ENCODE measurements at regions not wholly inside any gene's neighbourhood (a gene's known extent, or its start where the extent isn't known, plus 50 kb on each side); places are given as distances from the start of the nearest gene placed in this dataset.

DNA sequence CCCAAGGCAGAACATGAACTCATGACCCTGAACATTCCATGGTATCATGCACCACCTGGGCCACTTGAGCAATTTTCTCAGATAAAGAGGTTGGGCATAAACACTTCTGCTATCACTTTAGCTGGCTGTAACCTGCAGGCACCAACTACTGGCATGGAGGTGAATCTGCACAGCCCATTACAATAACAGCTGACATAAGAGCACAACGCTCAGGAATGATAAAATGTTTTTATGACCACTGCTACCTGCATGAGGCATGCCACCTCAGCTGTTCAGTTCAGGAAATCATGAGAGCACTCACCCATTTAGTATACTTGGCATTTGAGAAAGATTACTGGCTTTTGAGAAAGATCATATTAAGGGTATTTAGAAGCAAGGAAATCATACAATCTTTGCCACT, 85.7 kb upstream of the SPIN4 start:
- Histone ChIP-seq H3K4me3 (replicated peaks in 1 of 3; ENCODE audit: insufficient read depth in 1 of 3, low read depth in 2 of 3, low read length in 3 of 3) (no peak overlapping the region), H3K79me2 (ENCODE audit: insufficient read depth, low read length) (no peaks in the 10 kb centered on the region), H2AFZ (ENCODE audit: low read length) (no peak overlapping the region), H3K36me3 (replicated peaks in 1 of 2; ENCODE audit: control insufficient read depth in 1 of 2, insufficient read depth in 2 of 2, low read length in 2 of 2) (no peaks in the 10 kb centered on the region), H3K4me1 (ENCODE audit: insufficient read depth, low read length) (no peaks in the 10 kb centered on the region), H4K20me1 (ENCODE audit: insufficient read depth, low read length) (no peaks in the 10 kb centered on the region), H3K9me3 (ENCODE audit: low read length) (no peaks in the 10 kb centered on the region), H3K4me2 (ENCODE audit: low read depth, low read length) (no peak overlapping the region), H3K27ac (ENCODE audit: extremely low read length, insufficient read depth, low read length) (no peak overlapping the region), H3K9ac (ENCODE audit: insufficient read depth, low read depth, low read length) (no peak overlapping the region), H3K27me3 (ENCODE audit: control insufficient read depth in 1 of 2, insufficient read depth in 2 of 2, low read length in 2 of 2) (no peaks in the 10 kb centered on the region)
- ATAC-seq (no peak), FAIRE-seq (no peak), DNase-seq (ENCODE audit: low spot score) (no peak)
- ChIA-PET CTCF (ENCODE audit: low intra/inter-chr PET ratio, low total read pairs) (no interaction called here), POLR2A (no interaction called here)
- no TSS peak for BruUV-seq (replicated peaks)
- no peak for TF ChIP-seq ZNF672 (CRISPR knock-in tag; IDR thresholded peaks at IDR 0.05)
- TF ChIP-seq ZNF441 (CRISPR knock-in tag; IDR thresholded peaks at IDR 0.05; ENCODE audit: borderline replicate concordance) = no peak
- TF ChIP-seq MAFK (conservative IDR thresholded peaks at IDR 0.05 in 1 of 2, IDR thresholded peaks at IDR 0.05 in 1 of 2; ENCODE audit: low read length in 2 of 2) = no peak
- TF ChIP-seq CHCHD3 (CRISPR knock-in tag; IDR thresholded peaks at IDR 0.05) = no peak
- no peak for TF ChIP-seq BCL6 (CRISPR knock-in tag; IDR thresholded peaks at IDR 0.05)
- TF ChIP-seq ZNF775 (CRISPR knock-in tag; IDR thresholded peaks at IDR 0.05; ENCODE audit: borderline replicate concordance) = no peak
- TF ChIP-seq SMYD3 (CRISPR knock-in tag; IDR thresholded peaks at IDR 0.05) = no peak
- TF ChIP-seq, protein P1, sequence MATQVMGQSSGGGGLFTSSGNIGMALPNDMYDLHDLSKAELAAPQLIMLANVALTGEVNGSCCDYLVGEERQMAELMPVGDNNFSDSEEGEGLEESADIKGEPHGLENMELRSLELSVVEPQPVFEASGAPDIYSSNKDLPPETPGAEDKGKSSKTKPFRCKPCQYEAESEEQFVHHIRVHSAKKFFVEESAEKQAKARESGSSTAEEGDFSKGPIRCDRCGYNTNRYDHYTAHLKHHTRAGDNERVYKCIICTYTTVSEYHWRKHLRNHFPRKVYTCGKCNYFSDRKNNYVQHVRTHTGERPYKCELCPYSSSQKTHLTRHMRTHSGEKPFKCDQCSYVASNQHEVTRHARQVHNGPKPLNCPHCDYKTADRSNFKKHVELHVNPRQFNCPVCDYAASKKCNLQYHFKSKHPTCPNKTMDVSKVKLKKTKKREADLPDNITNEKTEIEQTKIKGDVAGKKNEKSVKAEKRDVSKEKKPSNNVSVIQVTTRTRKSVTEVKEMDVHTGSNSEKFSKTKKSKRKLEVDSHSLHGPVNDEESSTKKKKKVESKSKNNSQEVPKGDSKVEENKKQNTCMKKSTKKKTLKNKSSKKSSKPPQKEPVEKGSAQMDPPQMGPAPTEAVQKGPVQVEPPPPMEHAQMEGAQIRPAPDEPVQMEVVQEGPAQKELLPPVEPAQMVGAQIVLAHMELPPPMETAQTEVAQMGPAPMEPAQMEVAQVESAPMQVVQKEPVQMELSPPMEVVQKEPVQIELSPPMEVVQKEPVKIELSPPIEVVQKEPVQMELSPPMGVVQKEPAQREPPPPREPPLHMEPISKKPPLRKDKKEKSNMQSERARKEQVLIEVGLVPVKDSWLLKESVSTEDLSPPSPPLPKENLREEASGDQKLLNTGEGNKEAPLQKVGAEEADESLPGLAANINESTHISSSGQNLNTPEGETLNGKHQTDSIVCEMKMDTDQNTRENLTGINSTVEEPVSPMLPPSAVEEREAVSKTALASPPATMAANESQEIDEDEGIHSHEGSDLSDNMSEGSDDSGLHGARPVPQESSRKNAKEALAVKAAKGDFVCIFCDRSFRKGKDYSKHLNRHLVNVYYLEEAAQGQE (IDR thresholded peaks at IDR 0.05; ENCODE audit: borderline replicate concordance in 1 of 2, low read depth in 1 of 2, low read length in 2 of 2) = no peak
- 100% methylated on average over 1 of the region's 1 CpG for WGBS (ENCODE audit: low lambda C conversion rate)
- intact Hi-C loops (cut with micrococcal nuclease; ENCODE audit: unreplicated experiment) = no loop called here
- in situ Hi-C loops (cut with HindIII; ENCODE audit: extremely low pct_ligation_motif_present, low pct_unique_long_range_greater_than_20kb) = no loop called here

Measured in HepG2 (cell line).